ENCODE measurements at regions not wholly inside any gene's neighbourhood (a gene's known extent, or its start where the extent isn't known, plus 50 kb on each side); places are given as distances from the start of the nearest gene placed in this dataset.

DNA sequence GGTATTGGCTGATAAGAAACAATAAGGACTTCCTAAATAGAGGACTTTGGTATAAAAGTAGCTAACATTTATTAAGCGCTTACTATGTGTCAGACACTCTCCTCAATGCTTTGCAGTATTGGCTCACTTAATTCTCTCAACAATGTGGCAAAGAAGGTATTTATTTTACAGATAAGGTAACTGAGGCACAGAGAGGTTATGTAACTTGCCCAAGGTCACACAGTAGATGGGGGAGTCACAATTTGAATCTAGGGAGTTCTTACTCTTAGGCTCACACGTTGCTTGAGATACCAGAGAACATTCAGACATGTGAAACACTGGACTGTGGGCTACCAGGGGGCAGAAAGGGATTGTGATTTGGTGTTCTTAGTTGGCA, 60.8 kb upstream of the GPR158 start:
- TF ChIP-seq, protein P1, sequence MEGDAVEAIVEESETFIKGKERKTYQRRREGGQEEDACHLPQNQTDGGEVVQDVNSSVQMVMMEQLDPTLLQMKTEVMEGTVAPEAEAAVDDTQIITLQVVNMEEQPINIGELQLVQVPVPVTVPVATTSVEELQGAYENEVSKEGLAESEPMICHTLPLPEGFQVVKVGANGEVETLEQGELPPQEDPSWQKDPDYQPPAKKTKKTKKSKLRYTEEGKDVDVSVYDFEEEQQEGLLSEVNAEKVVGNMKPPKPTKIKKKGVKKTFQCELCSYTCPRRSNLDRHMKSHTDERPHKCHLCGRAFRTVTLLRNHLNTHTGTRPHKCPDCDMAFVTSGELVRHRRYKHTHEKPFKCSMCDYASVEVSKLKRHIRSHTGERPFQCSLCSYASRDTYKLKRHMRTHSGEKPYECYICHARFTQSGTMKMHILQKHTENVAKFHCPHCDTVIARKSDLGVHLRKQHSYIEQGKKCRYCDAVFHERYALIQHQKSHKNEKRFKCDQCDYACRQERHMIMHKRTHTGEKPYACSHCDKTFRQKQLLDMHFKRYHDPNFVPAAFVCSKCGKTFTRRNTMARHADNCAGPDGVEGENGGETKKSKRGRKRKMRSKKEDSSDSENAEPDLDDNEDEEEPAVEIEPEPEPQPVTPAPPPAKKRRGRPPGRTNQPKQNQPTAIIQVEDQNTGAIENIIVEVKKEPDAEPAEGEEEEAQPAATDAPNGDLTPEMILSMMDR (IDR thresholded peaks at IDR 0.05): no peak
- no peak for TF ChIP-seq POLR2A (IDR thresholded peaks at IDR 0.05)

All from esophagus squamous epithelium (tissue), 4 donors.